H1 (cell line): ENCODE measurements at regions not wholly inside any gene's neighbourhood (a gene's known extent, or its start where the extent isn't known, plus 50 kb on each side); places are given as distances from the start of the nearest gene placed in this dataset.

Experiments used
- BCL11A ChIP-seq, 2 experiments: IDR thresholded peaks; one replicate each; pipeline ENCODE4 v1.6.1; 2011; ENCODE audit warnings: low read depth in 2 of 2, low read length in 2 of 2, mild to moderate bottlenecking in 2 of 2
- CHD7 ChIP-seq: fragments of 300-600 bp; sonication (generic); IDR thresholded peaks from 2 replicates; pipeline ENCODE4 v1.7.1; 2012; ENCODE audit warnings: low read length, moderate library complexity, mild to moderate bottlenecking, inconsistent platforms; ENCODE audit not compliant: insufficient replicate concordance
- EGR1 ChIP-seq: IDR thresholded peaks from 2 replicates; pipeline ENCODE4 v1.6.1; 2011; ENCODE audit warnings: low read depth, low read length, borderline replicate concordance
- EP300 ChIP-seq, 2 experiments: IDR thresholded peaks; 1 replicate in 1 of 2; 2 replicates in 1 of 2; pipeline ENCODE4 v1.6.1; 2011 to 2012; ENCODE audit warnings: low read depth in 2 of 2, low read length in 2 of 2, mild to moderate bottlenecking in 2 of 2, borderline replicate concordance in 1 of 2, inconsistent platforms in 1 of 2, moderate library complexity in 1 of 2
- GTF2F1 ChIP-seq: IDR thresholded peaks from 2 replicates; pipeline ENCODE4 v1.6.1; 2012; ENCODE audit warnings: low read depth, low read length, improper control_type of control experiment, borderline replicate concordance
- KDM5A ChIP-seq: fragments of 200-600 bp; IDR thresholded peaks from 2 replicates; pipeline ENCODE4 v1.7.1; 2012; ENCODE audit warnings: mild to moderate bottlenecking, low read length, inconsistent platforms, mixed read lengths
- MAX ChIP-seq: IDR thresholded peaks from 2 replicates; pipeline ENCODE4 v1.6.1; 2012; ENCODE audit warnings: inconsistent platforms
- SAP30 ChIP-seq: fragments of 300-600 bp; sonication (generic); IDR thresholded peaks from 2 replicates; pipeline ENCODE4 v1.7.1; 2012; ENCODE audit warnings: low read length, moderate library complexity, mild to moderate bottlenecking, inconsistent platforms; ENCODE audit not compliant: insufficient read depth, insufficient replicate concordance
- SP1 ChIP-seq: IDR thresholded peaks from 2 replicates; pipeline ENCODE4 v1.6.1; 2011; ENCODE audit warnings: low read depth, low read length
- SP2 ChIP-seq: IDR thresholded peaks from 2 replicates; pipeline ENCODE4 v1.6.1; 2012; ENCODE audit warnings: mild to moderate bottlenecking, low read length, inconsistent platforms
- SUZ12 ChIP-seq: fragments of 200-600 bp; sonication (generic); IDR thresholded peaks from 2 replicates; pipeline ENCODE4 v1.6.1; 2012; ENCODE audit warnings: mild to moderate bottlenecking, inconsistent platforms, low read length, moderate library complexity, mixed read lengths
- TBP ChIP-seq: IDR thresholded peaks from 2 replicates; pipeline ENCODE4 v1.6.1; 2011; ENCODE audit warnings: low read depth, low read length, improper control_type of control experiment
- TCF12 ChIP-seq: IDR thresholded peaks from 2 replicates; pipeline ENCODE4 v1.6.1; 2011; ENCODE audit warnings: low read depth, mild to moderate bottlenecking, low read length

GRCh38 chr1:228917755-228918154 is 182.5 kb downstream of the RHOU start (continued):
- TF ChIP-seq CHD7 (no peak), EP300 (IDR thresholded peaks at IDR 0.05; ENCODE audit: borderline replicate concordance in 1 of 2, low read depth in 2 of 2, low read length in 2 of 2) (no peak), TCF12 (no peak), GTF2F1 (no peak), EGR1 (no peak), KDM5A (no peak), SAP30 (no peak), MAX (no peak), TBP (no peak), SUZ12 (no peak), SP1 (no peak), SP2 (no peak), BCL11A (IDR thresholded peaks at IDR 0.05; ENCODE audit: low read depth in 2 of 2, low read length in 2 of 2) (no peak)
